PC-3 (cell line): ENCODE measurements at regions not wholly inside any gene's neighbourhood (a gene's known extent, or its start where the extent isn't known, plus 50 kb on each side); places are given as distances from the start of the nearest gene placed in this dataset.

Source experiments
- CTCF ChIP-seq: fragments of 300-600 bp; sonication (generic); conservative IDR thresholded peaks from 2 replicates; pipeline ENCODE4 v1.5.1; 2017; ENCODE audit warnings: antibody characterized with exemption, low read depth, mild to moderate bottlenecking, low read length
- EZH2 ChIP-seq: fragments of 300-600 bp; sonication (generic); IDR thresholded peaks from one replicate; pipeline ENCODE4 v1.6.1; 2017; ENCODE audit warnings: antibody characterized with exemption, mild to moderate bottlenecking, low read length; ENCODE audit not compliant: unreplicated experiment

GRCh38 chr1:4081806-4082711, 182.0 kb upstream of the C1orf174 start:
- no peak for TF ChIP-seq CTCF
- TF ChIP-seq EZH2 = no peak
